Vagina (tissue), 2 donors: ENCODE measurements at regions not wholly inside any gene's neighbourhood (a gene's known extent, or its start where the extent isn't known, plus 50 kb on each side); places are given as distances from the start of the nearest gene placed in this dataset.

Source experiments
- CTCF ChIP-seq, 3 experiments: fragments of 450-650 bp in 2 of 3; fragments of 200-600 bp in 1 of 3; sonication (generic) in 1 of 3; IDR thresholded peaks; one replicate each; pipeline ENCODE4 v1.5.1; 2017 to 2019; ENCODE audit warnings: antibody characterized with exemption in 3 of 3, mild to moderate bottlenecking in 2 of 3, moderate library complexity in 2 of 3
- POLR2A ChIP-seq, 2 donors: fragments of 450-650 bp; IDR thresholded peaks; one replicate each; pipeline ENCODE4 v1.6.1; 2017; ENCODE audit warnings: antibody characterized with exemption in 2 of 2, mild to moderate bottlenecking in 2 of 2, moderate library complexity in 2 of 2
- POLR2AphosphoS5 ChIP-seq, 2 donors: sonication (generic); formaldehyde crosslinking; IDR thresholded peaks; one replicate each; pipeline ENCODE4 v1.9.0; 2017; ENCODE audit warnings: antibody characterized with exemption in 2 of 2, mild to moderate bottlenecking in 2 of 2, low read depth in 1 of 2; ENCODE audit not compliant: insufficient read depth in 1 of 2

GRCh38 chr6:1082285-1082935 is 229.5 kb upstream of the FOXQ1 start:
- no peak for TF ChIP-seq POLR2A (IDR thresholded peaks at IDR 0.05)
- TF ChIP-seq CTCF (IDR thresholded peaks at IDR 0.05): no peak
- no peak for TF ChIP-seq POLR2AphosphoS5 (IDR thresholded peaks at IDR 0.05; ENCODE audit: insufficient read depth in 1 of 2, low read depth in 1 of 2)
